ENCODE measurements at regions not wholly inside any gene's neighbourhood (a gene's known extent, or its start where the extent isn't known, plus 50 kb on each side); places are given as distances from the start of the nearest gene placed in this dataset.

- TF ChIP-seq CTCF (IDR thresholded peaks at IDR 0.05 in 8 of 11, conservative IDR thresholded peaks at IDR 0.05 in 3 of 11) (no peak), POLR2AphosphoS5 (IDR thresholded peaks at IDR 0.05) (no peak)
These were observed 178.2 kb upstream of the EOMES start for GRCh38 chr3:27900316-27900715.
